ENCODE measurements at regions not wholly inside any gene's neighbourhood (a gene's known extent, or its start where the extent isn't known, plus 50 kb on each side); places are given as distances from the start of the nearest gene placed in this dataset.

DNA sequence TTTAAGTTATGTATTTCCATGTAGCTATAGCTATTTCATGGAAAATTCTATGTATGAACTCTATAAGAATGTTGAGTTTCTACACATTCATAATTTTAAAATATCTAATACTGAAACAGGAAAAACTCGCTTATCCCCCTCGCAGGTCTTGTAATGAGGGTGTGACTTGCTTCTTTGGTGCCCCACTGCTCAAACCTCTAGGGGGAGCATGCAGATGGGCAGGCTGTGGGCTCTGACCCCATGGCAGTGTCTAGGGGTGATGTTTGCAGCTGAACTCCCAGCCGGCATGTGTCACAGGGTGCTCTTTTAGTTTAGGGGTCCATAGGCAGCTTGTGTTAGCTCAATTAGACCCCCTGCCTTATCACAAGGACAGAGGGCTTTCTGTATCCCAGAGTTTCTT, 1825.7 kb upstream of the ADGRL3 start:
- TF ChIP-seq EZH2phosphoT487 (IDR thresholded peaks at IDR 0.05; ENCODE audit: insufficient read depth, low read depth) (no peak), EZH2 (IDR thresholded peaks at IDR 0.05; ENCODE audit: insufficient read depth, poor library complexity, severe bottlenecking) (no peak)

Measured in GM23248 (cell line).